ENCODE measurements at regions not wholly inside any gene's neighbourhood (a gene's known extent, or its start where the extent isn't known, plus 50 kb on each side); places are given as distances from the start of the nearest gene placed in this dataset.

DNA sequence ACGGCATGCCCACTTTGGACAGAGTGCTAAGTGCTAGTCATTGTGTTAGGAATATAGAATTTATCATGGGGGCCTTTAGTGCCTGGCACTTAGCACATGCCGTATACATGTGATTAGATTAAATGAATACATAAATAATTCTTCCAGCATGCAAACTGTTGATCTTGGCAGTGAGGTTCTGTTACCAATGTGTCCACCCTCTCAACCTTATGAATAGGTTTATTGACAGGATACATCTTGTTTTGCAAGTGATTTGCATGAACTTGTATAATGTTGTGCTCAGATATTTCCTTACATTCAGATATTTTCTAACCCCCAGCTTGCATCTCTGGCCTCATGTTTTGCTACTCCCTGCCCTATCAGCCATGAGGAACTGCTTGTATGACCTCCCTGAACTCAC lies 60.3 kb upstream of the ZNF648 start:
- Histone ChIP-seq H3K27me3 (no peaks in the 10 kb centered on the region), H3K27ac (no peak overlapping the region), H3K4me3 (no peak overlapping the region), H3K4me1 (no peaks in the 10 kb centered on the region), H3K36me3 (no peaks in the 10 kb centered on the region), H3K9me3 (no peaks in the 10 kb centered on the region)
- DNase-seq: no peak
- no peak for TF ChIP-seq CTCF (IDR thresholded peaks at IDR 0.05)
- TF ChIP-seq POLR2A (IDR thresholded peaks at IDR 0.05): no peak

DNA sequence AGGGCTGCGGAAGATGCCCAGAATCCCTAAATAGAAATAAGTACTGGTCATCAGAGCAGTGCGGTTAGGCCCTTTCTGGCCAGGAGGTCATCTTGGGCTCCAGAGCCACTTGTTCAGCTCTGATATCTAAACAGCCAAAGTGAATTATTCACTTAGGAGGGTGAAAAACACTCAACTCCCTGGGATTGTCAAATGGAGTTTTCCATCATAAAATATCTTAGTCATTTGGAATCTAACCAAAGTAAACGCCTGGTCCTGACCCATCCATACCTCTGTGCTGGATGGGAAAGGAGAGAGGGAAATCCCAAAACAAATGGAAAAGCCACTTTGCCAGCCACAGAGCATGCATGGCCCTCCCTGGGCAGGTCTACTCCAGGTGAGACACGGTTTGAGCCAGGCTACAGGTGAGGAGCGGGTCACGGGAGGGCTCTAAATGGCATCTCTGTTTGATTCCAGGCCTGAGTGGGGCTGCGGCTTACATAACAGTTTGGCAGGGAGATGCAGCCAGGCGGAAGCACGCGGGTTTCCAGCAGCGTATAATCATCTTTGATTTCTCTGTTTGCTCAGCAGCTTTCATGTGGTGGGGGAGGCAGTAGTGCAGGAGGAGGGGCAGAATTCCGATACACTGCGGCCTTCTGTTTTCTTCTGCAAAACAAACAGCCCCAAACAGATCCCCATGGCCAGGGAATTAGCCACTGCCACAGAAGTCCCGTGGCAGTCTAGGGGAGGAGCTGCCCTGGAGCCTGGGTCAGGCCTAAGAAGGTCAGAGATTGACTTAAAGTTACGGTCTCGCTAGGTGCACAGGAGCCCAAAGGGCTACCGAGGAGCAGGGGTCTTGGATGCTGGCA lies 59.1 kb upstream of the ZNF648 start:
- DNase-seq: no peak
- no peaks in the 10 kb centered on the region for H3K27me3 ChIP-seq
- H3K4me1 ChIP-seq: no peaks in the 10 kb centered on the region
- no peak for TF ChIP-seq CTCF (IDR thresholded peaks at IDR 0.05)
- no peak for TF ChIP-seq POLR2A (IDR thresholded peaks at IDR 0.05)
- H3K4me3 ChIP-seq: no peak overlapping the region
- H3K27ac ChIP-seq: peak overlapping the region in 1 of 4 donors; percentile 16
- no peaks in the 10 kb centered on the region for H3K36me3 ChIP-seq
- no peaks in the 10 kb centered on the region for H3K9me3 ChIP-seq

- H3K27me3 ChIP-seq: no peaks in the 10 kb centered on the region
- TF ChIP-seq POLR2A (IDR thresholded peaks at IDR 0.05) (no peak), CTCF (IDR thresholded peaks at IDR 0.05) (no peak)
- no peak for DNase-seq
- H3K36me3 ChIP-seq: no peaks in the 10 kb centered on the region
- H3K9me3 ChIP-seq: no peaks in the 10 kb centered on the region
- no peaks in the 10 kb centered on the region for H3K4me1 ChIP-seq
- H3K27ac ChIP-seq: no peak overlapping the region
- no peak overlapping the region for H3K4me3 ChIP-seq
These were observed 58.1 kb upstream of the ZNF648 start for GRCh38 chr1:182119631-182120030.

DNA sequence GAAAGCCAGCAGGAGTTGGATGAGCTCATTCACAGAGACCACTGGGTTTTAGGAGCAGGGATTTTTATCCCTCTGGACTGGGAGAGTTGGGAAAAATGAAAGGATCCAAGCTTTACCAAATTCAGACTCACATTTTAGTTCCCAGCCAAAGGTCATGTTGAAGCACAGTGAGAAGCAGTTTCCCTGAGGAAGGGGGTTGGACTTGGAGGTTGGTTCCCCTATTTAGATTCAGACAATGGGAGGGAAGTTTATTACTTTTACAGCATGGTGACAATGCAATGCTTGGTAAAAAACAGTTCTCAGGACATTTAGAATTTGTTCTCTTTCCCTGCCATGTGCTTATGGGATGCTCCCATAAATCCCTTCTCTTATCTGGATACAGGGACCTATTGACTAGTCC lies 57.3 kb upstream of the ZNF648 start:
- H3K4me1 ChIP-seq: no peaks in the 10 kb centered on the region
- no peaks in the 10 kb centered on the region for H3K9me3 ChIP-seq
- TF ChIP-seq POLR2A (IDR thresholded peaks at IDR 0.05) (no peak), CTCF (IDR thresholded peaks at IDR 0.05) (no peak)
- H3K36me3 ChIP-seq: no peaks in the 10 kb centered on the region
- no peak overlapping the region for H3K4me3 ChIP-seq
- no peak overlapping the region for H3K27ac ChIP-seq
- no peak for DNase-seq
- H3K27me3 ChIP-seq: no peaks in the 10 kb centered on the region

- no peak for DNase-seq
- Histone ChIP-seq H3K27me3 (no peaks in the 10 kb centered on the region), H3K4me1 (no peaks in the 10 kb centered on the region), H3K27ac (no peak overlapping the region), H3K36me3 (no peaks in the 10 kb centered on the region), H3K4me3 (no peak overlapping the region), H3K9me3 (no peaks in the 10 kb centered on the region)
- no peak for TF ChIP-seq POLR2A (IDR thresholded peaks at IDR 0.05)
- TF ChIP-seq CTCF (IDR thresholded peaks at IDR 0.05): no peak
These were observed 53.1 kb upstream of the ZNF648 start for GRCh38 chr1:182114627-182115023.

Measured in Peyer's patch (tissue), 4 donors.